Testis (tissue), 2 donors: ENCODE measurements at regions not wholly inside any gene's neighbourhood (a gene's known extent, or its start where the extent isn't known, plus 50 kb on each side); places are given as distances from the start of the nearest gene placed in this dataset.

ENCODE experiments used
- CTCF ChIP-seq, 3 experiments: fragments of 450-650 bp in 2 of 3; fragments of 200-600 bp in 1 of 3; sonication (generic) in 1 of 3; IDR thresholded peaks; one replicate each; pipeline ENCODE4 v1.5.1; 2016 to 2019; ENCODE audit warnings: antibody characterized with exemption in 3 of 3, mild to moderate bottlenecking in 2 of 3, moderate library complexity in 1 of 3
- POLR2A ChIP-seq: fragments of 450-650 bp; IDR thresholded peaks from one replicate; pipeline ENCODE4 v1.6.1; 2017; ENCODE audit warnings: antibody characterized with exemption, mild to moderate bottlenecking, moderate library complexity

GRCh38 chr5:12019306-12019705 lies 115.1 kb upstream of the CTNND2 start:
- no peak for TF ChIP-seq CTCF (IDR thresholded peaks at IDR 0.05)
- no peak for TF ChIP-seq POLR2A
